Colon (tissue), 2 donors: ENCODE measurements at regions not wholly inside any gene's neighbourhood (a gene's known extent, or its start where the extent isn't known, plus 50 kb on each side); places are given as distances from the start of the nearest gene placed in this dataset.
"Not testable (repeated sequence)": the region's sequence is repeated elsewhere in the genome, so short reads cannot be mapped to it uniquely, and the experiment has no call there.

Source experiments
- FAIRE-seq: peaks from 2 replicates; lab custom pipeline; 2012; peaks lifted over from hg19 to GRCh38; lab: Jason Lieb, UNC
- donor health status: control.
- donor health status: control.

DNA sequence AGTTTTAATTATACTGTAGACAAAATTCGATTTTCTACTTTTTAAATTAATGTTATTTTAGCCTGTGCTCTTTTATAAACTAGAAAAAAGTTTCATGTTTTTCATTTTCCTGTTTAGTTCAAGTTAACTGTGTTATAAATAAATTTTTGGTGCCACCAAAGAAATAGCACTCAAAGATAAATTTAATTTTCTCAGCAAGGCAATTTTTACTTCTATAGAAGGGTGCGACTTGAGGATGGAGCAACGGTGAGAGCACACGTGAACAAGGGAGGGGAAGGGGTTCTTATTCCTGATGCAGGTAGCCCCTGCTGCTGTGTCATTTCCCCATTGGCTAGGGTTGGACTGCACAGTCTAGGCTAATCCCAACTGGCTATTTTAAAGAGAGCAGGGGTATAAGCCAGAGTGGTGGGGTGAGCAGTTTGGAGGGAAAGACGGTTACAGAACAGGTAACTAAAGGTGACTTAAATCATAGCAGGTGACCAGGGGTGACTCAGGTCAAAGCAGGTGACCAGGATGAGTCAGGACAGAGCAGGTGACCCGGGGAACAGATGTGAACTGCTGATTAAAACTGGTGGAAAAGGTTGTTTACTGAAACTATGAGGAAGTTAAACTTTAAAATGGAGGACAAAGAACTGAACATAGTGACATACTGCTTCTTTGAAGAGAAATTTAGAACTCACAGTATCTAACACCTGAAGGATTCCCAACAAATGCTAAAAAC lies 104.6 kb upstream of the GPBP1 start:
- no peak for FAIRE-seq

DNA sequence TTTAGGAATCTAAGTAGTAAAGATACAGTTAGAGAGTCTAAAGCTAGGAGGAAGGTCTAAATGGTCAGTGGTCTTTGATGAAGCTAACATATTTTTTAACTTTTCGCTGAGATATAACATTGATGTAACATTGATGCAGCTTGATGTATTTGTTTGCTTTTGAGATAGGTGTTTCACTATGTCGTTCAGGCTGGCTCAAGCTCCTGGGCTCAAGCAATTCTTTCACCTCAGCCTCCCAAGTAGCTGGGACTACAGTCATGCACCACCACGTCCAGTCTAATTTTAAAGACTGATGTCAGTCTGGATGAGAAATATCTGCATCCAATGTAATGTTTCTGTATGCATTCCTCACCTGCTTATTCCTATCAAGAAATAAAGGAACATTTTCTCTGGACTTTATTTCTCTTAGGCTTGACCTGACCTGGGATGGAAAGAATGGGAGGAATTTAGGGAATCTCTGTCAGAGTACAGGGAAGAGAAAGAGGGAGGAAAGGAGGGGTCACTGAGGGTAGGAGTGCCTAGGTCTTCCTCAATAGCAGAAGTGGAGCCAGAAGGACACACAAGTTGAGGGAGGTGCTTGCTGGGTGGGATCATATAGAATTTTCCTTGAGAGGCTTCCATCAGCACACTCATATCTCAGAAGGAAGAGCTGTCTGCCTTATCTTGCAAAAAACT lies 101.5 kb upstream of the GPBP1 start:
- no peak for FAIRE-seq

DNA sequence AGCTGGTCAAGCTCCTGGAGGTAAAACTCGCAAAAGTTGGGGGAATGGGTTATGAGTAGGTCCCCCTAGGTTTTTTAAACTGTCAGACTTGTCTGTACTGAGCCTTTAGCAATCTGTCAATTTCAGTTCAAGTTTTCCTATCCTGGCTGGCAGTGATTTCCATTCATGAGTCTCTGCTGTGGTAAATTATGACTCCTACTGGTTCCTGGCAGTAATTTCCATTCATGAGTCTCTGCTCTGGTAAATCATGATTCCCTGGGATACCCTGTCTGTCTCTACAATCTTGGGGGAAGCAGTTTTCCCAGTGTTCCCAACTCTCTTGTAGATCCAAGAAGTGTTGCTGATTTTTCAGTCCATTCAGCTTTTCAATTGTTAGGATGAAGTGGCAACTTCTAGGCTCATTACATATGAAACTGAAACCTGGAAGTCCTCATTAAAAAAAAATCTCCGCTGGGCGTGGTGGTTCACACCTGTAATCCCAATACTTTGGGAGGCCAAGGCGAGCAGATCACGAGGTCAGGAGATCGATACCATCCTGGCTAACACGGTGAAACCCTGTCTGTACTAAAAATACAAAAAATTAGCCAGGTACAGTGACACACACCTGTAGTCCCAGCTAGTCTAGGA lies 91.3 kb upstream of the GPBP1 start:
- FAIRE-seq, result no peak

DNA sequence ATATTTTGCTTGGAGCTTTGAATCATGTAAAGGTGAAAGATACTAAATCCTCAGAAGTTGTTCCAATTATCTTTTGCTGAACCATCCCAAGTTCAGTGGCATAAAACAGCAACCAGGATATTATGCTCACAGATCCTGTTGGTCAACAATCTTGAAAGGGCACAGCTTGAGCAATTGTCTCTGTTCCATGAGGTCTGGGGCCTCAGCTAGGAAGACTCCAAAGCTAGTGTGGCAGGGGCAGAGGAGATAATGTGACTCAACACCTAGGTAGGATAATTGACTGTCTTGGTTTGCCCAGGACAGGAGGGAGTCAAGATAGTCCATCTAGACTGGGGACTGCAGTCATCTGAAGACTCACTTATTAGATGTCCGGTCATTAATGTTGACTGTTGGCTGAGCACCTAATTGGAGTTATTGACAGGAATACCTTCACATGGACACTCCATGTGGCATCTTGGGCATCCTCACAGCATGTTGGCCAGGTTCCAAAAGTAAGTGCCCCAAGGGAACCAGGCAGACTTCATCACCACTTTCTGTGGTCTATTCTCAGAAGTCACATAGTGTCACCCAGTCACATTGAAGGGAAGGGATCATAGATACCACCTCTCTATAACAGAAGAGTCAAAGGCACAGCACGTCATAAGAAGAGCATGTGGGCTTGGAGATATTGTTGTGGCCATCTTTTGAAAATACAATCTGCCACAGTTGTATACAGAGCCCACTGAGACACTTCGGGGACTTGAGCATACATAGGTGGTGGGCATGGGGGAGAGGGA lies 88.4 kb upstream of the GPBP1 start:
- no peak for FAIRE-seq

DNA sequence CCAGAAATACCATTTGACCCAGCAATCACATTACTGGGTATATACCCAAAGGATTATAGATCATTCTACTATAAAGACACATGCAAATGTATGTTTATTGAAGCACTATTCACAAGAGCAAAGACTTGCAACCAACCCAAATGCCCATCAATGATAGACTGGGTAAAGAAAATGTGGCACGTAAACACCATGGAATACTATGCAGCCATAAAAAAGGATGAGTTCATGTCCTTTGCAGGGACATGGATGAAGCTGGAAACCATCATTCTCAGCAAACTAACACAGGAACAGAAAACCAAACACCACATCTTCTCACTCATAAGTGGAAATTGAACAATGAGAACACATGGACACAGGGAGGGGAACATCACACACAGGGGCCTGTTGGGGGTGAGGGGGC lies 85.9 kb upstream of the GPBP1 start:
- not testable (repeated sequence) for FAIRE-seq

DNA sequence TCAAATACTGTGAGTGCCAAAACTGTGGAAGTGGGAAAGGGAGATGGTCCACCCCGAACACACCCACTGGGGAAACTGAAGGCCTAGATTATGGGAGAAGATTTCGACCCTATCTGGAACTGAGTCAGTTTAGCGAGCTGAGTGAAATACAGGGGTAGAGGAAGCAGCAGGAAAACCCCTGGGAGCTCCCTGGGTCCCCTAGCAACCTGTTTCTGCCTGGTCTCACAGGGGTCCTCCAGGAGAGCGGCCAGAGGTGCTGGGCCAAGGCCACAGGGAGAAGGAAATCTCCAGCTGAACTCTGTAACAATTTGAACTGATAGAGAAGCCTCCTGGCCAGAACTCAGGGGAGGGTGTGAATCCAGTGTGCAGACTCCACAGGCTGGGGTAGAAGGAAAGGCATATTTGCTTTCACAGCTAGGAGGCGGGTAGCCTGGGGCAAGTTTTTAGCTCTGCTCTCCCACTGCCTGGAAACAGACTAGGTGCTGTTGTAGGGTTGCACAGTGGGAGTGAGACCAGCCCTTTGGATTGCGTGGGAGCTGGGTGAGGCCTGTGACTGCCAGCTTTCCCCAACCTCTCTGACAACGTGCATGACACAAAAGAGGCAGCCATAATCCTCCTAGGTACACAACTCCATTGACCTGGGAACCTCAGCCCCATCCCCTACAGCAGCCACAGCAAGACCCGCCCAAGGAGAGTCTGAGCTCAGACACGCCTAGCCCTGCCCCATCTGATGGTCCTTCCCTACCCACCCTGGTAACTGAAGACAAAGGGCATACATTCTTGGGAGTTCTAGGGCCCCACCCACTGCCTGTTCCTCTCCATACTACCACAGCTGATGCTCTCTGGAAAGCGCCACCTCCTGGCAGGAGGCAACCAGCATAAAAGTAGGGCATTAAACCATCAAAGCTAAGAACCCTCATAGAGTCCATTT lies 78.8 kb upstream of the GPBP1 start:
- no peak for FAIRE-seq

DNA sequence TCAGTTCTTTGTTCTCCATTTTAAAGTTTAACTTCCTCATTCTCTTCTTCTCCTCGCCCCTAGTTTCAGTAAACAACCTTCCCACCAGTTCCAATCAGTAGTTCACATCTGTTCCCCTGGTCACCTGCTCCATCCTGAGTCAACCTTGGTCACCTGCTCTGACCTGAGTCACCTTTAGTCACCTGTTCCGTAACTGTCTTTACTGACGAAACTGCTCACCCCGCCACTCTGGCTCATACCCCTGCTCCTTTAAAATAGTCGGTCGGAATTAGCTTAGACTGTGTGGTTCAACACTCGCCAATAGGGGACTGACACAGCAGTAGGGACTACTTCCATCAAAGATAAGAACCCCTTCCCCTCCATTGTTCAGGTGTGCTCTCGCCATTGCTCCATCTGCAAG lies 76.3 kb upstream of the GPBP1 start:
- FAIRE-seq, result no peak

DNA sequence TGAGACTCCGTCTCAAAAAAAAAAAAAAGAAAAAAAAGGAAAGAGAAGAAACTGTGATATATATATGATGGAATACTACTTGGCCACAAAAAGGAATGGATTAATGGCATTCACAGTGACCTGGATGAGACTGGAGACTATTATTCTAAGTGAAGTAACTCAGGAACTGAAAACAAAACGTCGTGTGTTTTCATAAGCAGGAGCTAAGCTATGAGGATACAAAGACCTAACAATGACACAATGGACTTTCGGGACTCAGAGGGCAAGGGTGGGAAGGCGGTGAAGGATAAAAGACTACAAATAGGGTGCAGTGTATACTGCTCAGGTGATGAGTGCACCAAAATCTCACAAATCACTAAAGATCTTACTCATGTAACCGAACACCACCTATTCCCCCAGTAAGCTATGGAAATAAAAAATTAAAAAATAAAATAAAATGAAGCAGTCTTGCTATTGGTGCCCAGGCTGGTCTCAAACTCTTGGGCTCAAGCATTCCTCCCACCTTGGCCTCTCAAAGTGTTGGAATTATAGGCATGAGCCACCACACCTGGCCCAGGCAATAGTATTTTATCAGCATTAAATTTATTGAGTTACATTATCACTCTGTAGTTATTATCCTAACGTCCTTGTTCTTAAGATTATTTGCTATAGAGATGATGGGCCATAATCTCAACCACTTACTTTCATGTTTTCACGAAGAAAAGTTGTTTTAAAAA lies 71.5 kb upstream of the GPBP1 start:
- FAIRE-seq, result no peak

DNA sequence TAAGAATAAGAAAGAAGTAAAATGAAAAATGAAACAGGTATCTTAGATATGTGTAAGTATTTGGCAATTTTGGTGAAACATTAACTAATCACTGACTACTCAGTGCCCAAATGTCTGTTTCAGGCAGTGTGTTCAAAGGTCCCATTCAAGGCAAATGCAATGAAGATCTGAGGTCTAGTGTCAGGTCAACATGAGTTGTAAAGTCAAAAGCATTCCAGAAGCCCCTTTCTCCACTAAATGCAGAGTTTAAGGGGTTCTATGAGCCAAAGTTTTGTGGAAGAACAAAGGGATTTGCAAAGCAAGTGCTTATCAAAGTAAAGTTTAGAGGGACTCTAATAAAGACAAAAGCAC lies 71.0 kb upstream of the GPBP1 start:
- FAIRE-seq, result no peak

DNA sequence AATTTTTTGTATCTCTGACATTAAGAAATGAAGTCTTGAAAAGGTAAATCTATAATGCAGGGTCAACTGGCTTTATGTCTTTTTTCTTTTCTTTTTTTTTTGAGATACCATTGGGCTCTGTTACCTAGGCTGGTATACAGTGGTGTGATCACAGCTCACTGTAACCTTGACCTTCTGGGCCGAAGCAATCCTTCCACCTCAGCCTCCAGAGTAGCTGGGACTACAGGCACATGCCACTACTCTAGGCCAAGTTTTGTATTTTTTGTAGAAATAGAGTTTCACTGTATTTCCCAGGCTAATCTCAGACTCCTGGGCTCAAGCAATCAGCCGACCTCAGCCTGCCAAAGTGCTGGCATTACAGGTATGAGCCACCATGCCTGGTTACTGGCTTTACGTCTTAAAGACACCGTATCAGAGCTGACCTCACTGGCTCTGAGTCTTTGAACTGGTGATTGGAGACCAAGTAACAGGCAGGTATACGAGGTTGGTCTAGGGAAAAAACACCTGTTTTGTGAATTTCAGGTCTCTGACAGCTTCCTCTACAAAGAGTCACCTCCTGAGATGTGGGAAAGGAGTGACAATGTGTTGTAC lies 70.4 kb upstream of the GPBP1 start:
- no peak for FAIRE-seq

DNA sequence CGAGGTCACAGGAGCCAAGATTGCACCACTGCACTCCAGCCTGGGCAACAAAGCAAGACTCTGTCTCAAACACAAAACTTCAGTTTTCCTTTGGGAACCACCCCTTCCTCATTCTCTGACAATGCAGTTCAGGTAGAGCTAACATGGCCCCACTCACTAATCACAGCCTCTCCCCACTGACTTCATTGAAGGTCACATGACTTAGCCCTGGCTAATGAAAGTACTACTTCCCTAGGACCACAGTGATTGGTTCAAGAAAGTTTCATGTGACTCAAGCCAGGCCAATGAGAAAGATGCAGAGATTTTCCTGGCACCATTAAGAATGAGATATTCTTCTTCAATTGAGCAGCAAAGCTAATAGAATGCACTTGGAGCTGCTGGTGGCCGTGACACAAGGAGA lies 67.2 kb upstream of the GPBP1 start:
- FAIRE-seq, result no peak

DNA sequence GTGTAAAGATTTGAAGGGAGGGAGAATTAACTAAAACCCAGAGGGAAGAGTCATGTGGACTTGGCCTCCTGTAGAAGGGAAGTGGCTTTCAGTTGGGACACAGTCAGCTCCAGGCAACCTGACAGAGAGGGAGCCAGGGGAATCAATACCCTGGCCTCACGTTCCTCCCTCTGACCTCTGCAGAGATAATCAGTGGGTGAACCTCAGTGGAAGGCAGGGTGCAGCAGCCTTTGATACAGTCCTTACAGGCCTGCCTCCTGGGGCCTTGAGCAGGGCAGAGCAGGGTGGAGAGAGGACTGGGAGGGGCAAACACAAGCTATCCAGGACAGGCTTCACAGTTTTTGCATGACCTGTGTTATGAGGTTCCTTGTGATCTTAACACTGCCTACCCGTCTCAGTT lies 61.9 kb upstream of the GPBP1 start:
- FAIRE-seq, result no peak

DNA sequence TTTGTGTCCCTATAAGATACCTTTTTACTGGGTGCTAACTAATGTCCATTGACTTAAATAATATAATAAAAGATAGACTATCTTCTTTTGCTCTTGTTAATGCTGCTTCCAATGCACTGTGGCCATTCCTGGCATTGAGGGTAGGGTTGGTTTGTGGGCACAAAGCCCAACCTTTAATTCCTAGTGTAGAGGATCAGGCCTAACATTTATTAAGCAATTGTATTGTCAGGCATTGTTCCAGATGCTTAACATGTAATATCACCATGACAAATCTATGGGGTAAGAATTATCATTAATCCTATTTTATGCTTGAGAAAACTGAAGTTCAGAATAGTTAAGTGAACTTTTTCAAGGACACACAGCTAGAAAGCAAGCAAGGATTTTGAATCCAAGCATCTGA lies 60.4 kb upstream of the GPBP1 start:
- no peak for FAIRE-seq

DNA sequence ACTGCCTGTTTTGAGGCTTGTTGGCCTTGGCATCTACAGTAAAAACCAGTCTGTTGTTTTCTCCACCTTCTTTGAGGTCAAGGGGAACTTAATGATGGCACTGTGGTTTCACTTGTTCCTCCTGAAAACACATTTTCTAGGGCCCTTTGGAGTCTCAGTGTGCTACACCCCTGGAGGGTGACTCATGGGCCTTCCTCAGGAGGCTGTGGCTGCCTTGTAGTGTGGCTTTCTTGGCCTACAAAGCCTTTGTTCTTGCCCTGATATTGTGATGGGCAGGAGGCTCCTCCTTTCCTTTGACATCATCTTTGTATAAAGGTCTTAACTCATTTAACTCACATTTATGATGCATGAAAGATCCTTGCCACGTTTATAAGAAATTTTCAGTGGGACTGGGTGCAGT lies 56.3 kb upstream of the GPBP1 start:
- no peak for FAIRE-seq

DNA sequence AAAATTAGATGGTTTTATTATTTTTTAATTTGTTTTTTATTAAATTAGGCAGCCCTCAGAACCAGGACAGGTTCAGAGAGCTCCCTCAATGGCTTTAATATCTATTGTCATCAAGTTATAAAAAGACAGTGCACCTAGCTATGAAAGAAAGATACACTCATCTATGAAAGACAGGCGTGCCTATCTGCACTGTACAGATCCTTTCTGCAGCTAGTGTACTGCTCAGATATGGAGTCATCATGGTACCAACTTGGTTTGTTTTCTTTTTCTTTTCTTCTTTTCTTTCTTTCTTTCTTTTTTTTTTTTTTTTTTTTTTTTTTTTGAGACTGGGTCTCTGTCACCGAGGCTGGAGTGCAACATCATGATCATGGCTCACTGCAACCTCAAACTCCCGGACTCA lies 54.8 kb upstream of the GPBP1 start:
- no peak for FAIRE-seq

DNA sequence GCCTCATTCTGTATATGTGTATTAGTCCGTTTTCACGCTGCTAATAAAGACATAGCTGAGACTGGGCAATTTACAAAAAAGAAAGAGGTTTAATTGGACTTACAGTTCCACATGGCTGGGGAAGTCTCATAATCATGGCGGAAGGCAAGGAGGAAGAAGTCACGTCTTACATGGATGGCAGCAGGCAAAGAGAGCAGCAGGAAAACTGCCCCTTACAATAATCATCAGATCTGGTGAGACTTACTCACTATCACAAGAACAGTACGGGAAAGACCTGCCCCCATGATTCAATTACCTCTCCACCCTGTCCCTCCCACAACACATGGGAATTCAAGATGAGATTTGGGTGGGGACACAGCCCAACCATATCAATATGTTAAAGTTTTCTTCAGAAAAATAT lies 49.8 kb upstream of the GPBP1 start:
- FAIRE-seq, result no peak
